ENCODE measurements at regions not wholly inside any gene's neighbourhood (a gene's known extent, or its start where the extent isn't known, plus 50 kb on each side); places are given as distances from the start of the nearest gene placed in this dataset.

DNA sequence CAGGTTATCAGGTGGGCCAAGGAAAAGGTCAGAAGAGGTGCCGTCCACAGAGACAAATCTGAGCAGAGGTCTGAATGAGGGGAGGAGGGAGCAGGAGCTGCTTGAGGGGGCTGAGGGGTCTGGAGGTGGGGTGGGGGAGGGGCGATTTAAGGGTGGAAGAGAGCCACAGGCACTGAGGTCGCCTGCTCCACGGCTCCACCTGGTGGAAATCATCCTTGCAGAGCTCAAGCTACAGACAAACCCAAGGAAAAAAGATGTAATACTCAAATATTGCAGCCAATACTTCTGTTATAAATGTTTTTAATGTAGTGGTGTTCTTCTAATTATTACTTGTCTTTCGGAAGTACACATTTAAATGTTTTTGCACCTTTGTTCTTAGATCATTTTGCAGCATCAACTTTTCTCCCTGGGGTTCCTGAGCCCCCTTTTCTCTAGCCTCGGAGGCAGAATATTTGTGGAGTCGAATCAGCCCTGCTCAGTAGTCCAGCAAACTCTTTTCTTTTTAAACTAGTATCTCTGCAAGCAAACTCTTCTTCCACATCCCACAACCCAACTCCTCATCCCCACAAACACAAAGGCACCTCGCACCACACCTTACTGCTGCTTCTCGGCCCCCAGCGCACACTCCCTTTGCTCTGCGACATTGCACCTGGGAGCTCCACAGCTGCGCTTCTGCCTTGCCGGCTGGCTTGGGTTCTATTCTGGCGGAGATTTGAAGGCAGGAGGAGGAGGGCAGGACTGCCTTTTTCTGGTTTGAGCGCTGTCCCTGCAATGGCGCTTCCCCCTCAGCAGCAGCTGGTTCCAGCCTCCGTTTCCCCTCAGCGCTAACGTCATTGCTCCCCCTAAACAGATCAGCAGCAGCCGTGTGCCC, 51.0 kb upstream of the TFAP2A start:
- no peaks in the 10 kb centered on the region for H3K9me3 ChIP-seq
- intact Hi-C loops (cut with DNase I): no loop called here
- H3K27ac ChIP-seq: no peak overlapping the region
- no peak for ATAC-seq
- no peaks in the 10 kb centered on the region for H3K4me1 ChIP-seq
- no peak overlapping the region for H3K4me3 ChIP-seq
- no peak for TF ChIP-seq POLR2A (IDR thresholded peaks at IDR 0.05)
- TF ChIP-seq, protein P1, sequence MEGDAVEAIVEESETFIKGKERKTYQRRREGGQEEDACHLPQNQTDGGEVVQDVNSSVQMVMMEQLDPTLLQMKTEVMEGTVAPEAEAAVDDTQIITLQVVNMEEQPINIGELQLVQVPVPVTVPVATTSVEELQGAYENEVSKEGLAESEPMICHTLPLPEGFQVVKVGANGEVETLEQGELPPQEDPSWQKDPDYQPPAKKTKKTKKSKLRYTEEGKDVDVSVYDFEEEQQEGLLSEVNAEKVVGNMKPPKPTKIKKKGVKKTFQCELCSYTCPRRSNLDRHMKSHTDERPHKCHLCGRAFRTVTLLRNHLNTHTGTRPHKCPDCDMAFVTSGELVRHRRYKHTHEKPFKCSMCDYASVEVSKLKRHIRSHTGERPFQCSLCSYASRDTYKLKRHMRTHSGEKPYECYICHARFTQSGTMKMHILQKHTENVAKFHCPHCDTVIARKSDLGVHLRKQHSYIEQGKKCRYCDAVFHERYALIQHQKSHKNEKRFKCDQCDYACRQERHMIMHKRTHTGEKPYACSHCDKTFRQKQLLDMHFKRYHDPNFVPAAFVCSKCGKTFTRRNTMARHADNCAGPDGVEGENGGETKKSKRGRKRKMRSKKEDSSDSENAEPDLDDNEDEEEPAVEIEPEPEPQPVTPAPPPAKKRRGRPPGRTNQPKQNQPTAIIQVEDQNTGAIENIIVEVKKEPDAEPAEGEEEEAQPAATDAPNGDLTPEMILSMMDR (IDR thresholded peaks at IDR 0.05): peak in 3 of 7 experiments; percentile 6 to 17 (median 10)
- no peaks in the 10 kb centered on the region for H3K36me3 ChIP-seq (replicated peaks in 1 of 2; ENCODE audit: insufficient read depth in 1 of 2, low read depth in 2 of 2)
- H3K27me3 ChIP-seq: no peaks in the 10 kb centered on the region
- 33 to 46% methylated on average over 20 of the region's 20 CpGs for WGBS, 2 donors
- DNase-seq: peak in 3 of 4 donors; percentile 16 to 50 (median 16)
